MG63 (cell line): ENCODE measurements at regions not wholly inside any gene's neighbourhood (a gene's known extent, or its start where the extent isn't known, plus 50 kb on each side); places are given as distances from the start of the nearest gene placed in this dataset.
"Not testable (repeated sequence)": the region's sequence is repeated elsewhere in the genome, so short reads cannot be mapped to it uniquely, and the experiment has no call there.

Experiments used
- DNase-seq: peaks from one replicate; pipeline ENCODE4 v3.0.0-alpha.2; 2020
- H3K27me3 ChIP-seq: fragments of 250-450 bp; sonication (Bioruptor Pico); 2 replicates; pipeline ENCODE4 v1.5.1; 2020; ENCODE audit warnings: mild to moderate bottlenecking, moderate library complexity
- H3K36me3 ChIP-seq: fragments of 250-450 bp; sonication (Bioruptor Pico); 2 replicates; pipeline ENCODE4 v1.5.1; 2020; ENCODE audit warnings: mild to moderate bottlenecking, moderate library complexity
- H3K4me3 ChIP-seq: fragments of 250-450 bp; sonication (Bioruptor Pico); 2 replicates; pipeline ENCODE4 v1.5.1; 2020; ENCODE audit warnings: mild to moderate bottlenecking, moderate library complexity
- H3K9me3 ChIP-seq: fragments of 250-450 bp; sonication (Bioruptor Pico); 2 replicates; pipeline ENCODE4 v1.5.1; 2020; ENCODE audit warnings: mild to moderate bottlenecking, moderate library complexity

- H3K4me3 ChIP-seq, DNase-seq, H3K9me3 ChIP-seq, H3K36me3 ChIP-seq, H3K27me3 ChIP-seq: not testable (repeated sequence)
Observed at GRCh38 chr10:84969297-84969696, 640.9 kb downstream of the CCSER2 start.

- no peaks in the 10 kb centered on the region for H3K9me3 ChIP-seq
Observed at GRCh38 chr10:84987039-84987438, 658.6 kb downstream of the CCSER2 start.

GRCh38 chr10:84988011-84988410 is 659.6 kb downstream of the CCSER2 start:
- no peak for DNase-seq
- H3K9me3 ChIP-seq: no peaks in the 10 kb centered on the region
- no peaks in the 10 kb centered on the region for H3K36me3 ChIP-seq
- no peak overlapping the region for H3K4me3 ChIP-seq
- H3K27me3 ChIP-seq: no peaks in the 10 kb centered on the region

More at GRCh38 chr10:84987039-84987438, 658.6 kb downstream of the CCSER2 start:
- H3K4me3 ChIP-seq: no peak overlapping the region
- no peak for DNase-seq
- H3K27me3 ChIP-seq: no peaks in the 10 kb centered on the region
- H3K36me3 ChIP-seq: no peaks in the 10 kb centered on the region

GRCh38 chr10:84990713-84991112 is 662.3 kb downstream of the CCSER2 start:
- Histone ChIP-seq H3K27me3 (no peaks in the 10 kb centered on the region), H3K36me3 (no peaks in the 10 kb centered on the region), H3K9me3 (no peaks in the 10 kb centered on the region), H3K4me3 (no peak overlapping the region)
- DNase-seq: no peak

GRCh38 chr10:84991301-84991700 is 662.9 kb downstream of the CCSER2 start:
- no peak overlapping the region for H3K4me3 ChIP-seq
- H3K9me3 ChIP-seq: no peaks in the 10 kb centered on the region
- no peaks in the 10 kb centered on the region for H3K27me3 ChIP-seq
- H3K36me3 ChIP-seq: no peaks in the 10 kb centered on the region
- no peak for DNase-seq

GRCh38 chr10:84993251-84994035 is 665.1 kb downstream of the CCSER2 start:
- no peak for DNase-seq
- no peak overlapping the region for H3K4me3 ChIP-seq
- H3K27me3 ChIP-seq: no peaks in the 10 kb centered on the region
- H3K36me3 ChIP-seq: no peaks in the 10 kb centered on the region
- no peaks in the 10 kb centered on the region for H3K9me3 ChIP-seq

- H3K27me3 ChIP-seq: no peaks in the 10 kb centered on the region
- DNase-seq: no peak
- no peak overlapping the region for H3K4me3 ChIP-seq
- H3K9me3 ChIP-seq: no peaks in the 10 kb centered on the region
- H3K36me3 ChIP-seq: no peaks in the 10 kb centered on the region
Observed at GRCh38 chr10:84994722-84995121, 666.3 kb downstream of the CCSER2 start.

- Histone ChIP-seq H3K36me3 (no peaks in the 10 kb centered on the region), H3K4me3 (no peak overlapping the region), H3K9me3 (no peaks in the 10 kb centered on the region), H3K27me3 (no peaks in the 10 kb centered on the region)
- no peak for DNase-seq
Observed at GRCh38 chr10:84996580-84996979, 668.2 kb downstream of the CCSER2 start.

- no peak for DNase-seq
- no peaks in the 10 kb centered on the region for H3K27me3 ChIP-seq
- no peak overlapping the region for H3K4me3 ChIP-seq
- H3K9me3 ChIP-seq: no peaks in the 10 kb centered on the region
- H3K36me3 ChIP-seq: no peaks in the 10 kb centered on the region
Observed at GRCh38 chr10:84997870-84998269, 669.5 kb downstream of the CCSER2 start.

- no peaks in the 10 kb centered on the region for H3K36me3 ChIP-seq
- H3K27me3 ChIP-seq: no peaks in the 10 kb centered on the region
- H3K9me3 ChIP-seq: no peaks in the 10 kb centered on the region
- no peak for DNase-seq
- no peak overlapping the region for H3K4me3 ChIP-seq
Observed at GRCh38 chr10:84999929-85000328, 671.5 kb downstream of the CCSER2 start.

GRCh38 chr10:85003083-85003482 is 674.7 kb downstream of the CCSER2 start:
- Histone ChIP-seq H3K36me3 (no peaks in the 10 kb centered on the region), H3K27me3 (no peaks in the 10 kb centered on the region), H3K4me3 (no peak overlapping the region), H3K9me3 (no peaks in the 10 kb centered on the region)
- no peak for DNase-seq

- Histone ChIP-seq H3K9me3 (no peaks in the 10 kb centered on the region), H3K36me3 (no peaks in the 10 kb centered on the region), H3K4me3 (no peak overlapping the region), H3K27me3 (no peaks in the 10 kb centered on the region)
- DNase-seq: no peak
Observed at GRCh38 chr10:85008488-85009184, 680.2 kb downstream of the CCSER2 start.

GRCh38 chr10:85012305-85012704 is 683.9 kb downstream of the CCSER2 start:
- Histone ChIP-seq H3K36me3 (no peaks in the 10 kb centered on the region), H3K27me3 (no peaks in the 10 kb centered on the region), H3K9me3 (no peaks in the 10 kb centered on the region), H3K4me3 (no peak overlapping the region)
- no peak for DNase-seq

- Histone ChIP-seq H3K36me3 (no peaks in the 10 kb centered on the region), H3K4me3 (no peak overlapping the region), H3K27me3 (no peaks in the 10 kb centered on the region), H3K9me3 (no peaks in the 10 kb centered on the region)
- DNase-seq: no peak
Observed at GRCh38 chr10:85026878-85027467, 698.6 kb downstream of the CCSER2 start.

GRCh38 chr10:85032981-85033380 is 704.6 kb downstream of the CCSER2 start:
- Histone ChIP-seq H3K27me3 (no peaks in the 10 kb centered on the region), H3K4me3 (no peak overlapping the region), H3K9me3 (no peaks in the 10 kb centered on the region), H3K36me3 (no peaks in the 10 kb centered on the region)
- DNase-seq: no peak

GRCh38 chr10:85036661-85037060 is 708.3 kb downstream of the CCSER2 start:
- Histone ChIP-seq H3K27me3 (no peaks in the 10 kb centered on the region), H3K4me3 (no peak overlapping the region), H3K36me3 (no peaks in the 10 kb centered on the region), H3K9me3 (no peaks in the 10 kb centered on the region)
- no peak for DNase-seq

GRCh38 chr10:85039311-85039710 is 710.9 kb downstream of the CCSER2 start:
- Histone ChIP-seq H3K9me3 (no peaks in the 10 kb centered on the region), H3K36me3 (no peaks in the 10 kb centered on the region), H3K4me3 (no peak overlapping the region), H3K27me3 (no peaks in the 10 kb centered on the region)
- DNase-seq: no peak

GRCh38 chr10:85043207-85043606 is 714.8 kb downstream of the CCSER2 start:
- Histone ChIP-seq H3K4me3 (no peak overlapping the region), H3K27me3 (no peaks in the 10 kb centered on the region), H3K36me3 (no peaks in the 10 kb centered on the region), H3K9me3 (no peaks in the 10 kb centered on the region)
- no peak for DNase-seq
